ENCODE measurements at regions not wholly inside any gene's neighbourhood (a gene's known extent, or its start where the extent isn't known, plus 50 kb on each side); places are given as distances from the start of the nearest gene placed in this dataset.

GRCh38 chr15:62785881-62786828 lies 256.4 kb upstream of the TPM1 start:
- DNase-seq: no peak
- in situ Hi-C loops (cut with MboI; ENCODE audit: low pct_unique_long_range_greater_than_20kb, low sequenced_read_pairs): no loop called here

- no peak for DNase-seq
- in situ Hi-C loops (cut with MboI; ENCODE audit: low pct_unique_long_range_greater_than_20kb, low sequenced_read_pairs): no loop called here
Observed at GRCh38 chr15:62787401-62787800, 255.1 kb upstream of the TPM1 start.

GRCh38 chr15:62788224-62788623 lies 254.3 kb upstream of the TPM1 start:
- no peak for DNase-seq
- in situ Hi-C loops (cut with MboI; ENCODE audit: low pct_unique_long_range_greater_than_20kb, low sequenced_read_pairs): no loop called here

GRCh38 chr15:62790546-62790945 lies 252.0 kb upstream of the TPM1 start:
- no peak for DNase-seq
- in situ Hi-C loops (cut with MboI; ENCODE audit: low pct_unique_long_range_greater_than_20kb, low sequenced_read_pairs): no loop called here

GRCh38 chr15:62791694-62792093 lies 250.9 kb upstream of the TPM1 start:
- in situ Hi-C loops (cut with MboI; ENCODE audit: low pct_unique_long_range_greater_than_20kb, low sequenced_read_pairs): no loop called here
- DNase-seq: no peak

- in situ Hi-C loops (cut with MboI; ENCODE audit: low pct_unique_long_range_greater_than_20kb, low sequenced_read_pairs): no loop called here
Observed at GRCh38 chr15:62792986-62793751, 249.4 kb upstream of the TPM1 start.

GRCh38 chr15:62793752-62794144 lies 248.8 kb upstream of the TPM1 start:
- in situ Hi-C loops (cut with MboI; ENCODE audit: low pct_unique_long_range_greater_than_20kb, low sequenced_read_pairs): no loop called here
- no peak for DNase-seq

More at GRCh38 chr15:62792986-62793751, 249.4 kb upstream of the TPM1 start:
- no peak for DNase-seq

GRCh38 chr15:62795171-62795570 lies 247.4 kb upstream of the TPM1 start:
- DNase-seq: no peak
- in situ Hi-C loops (cut with MboI; ENCODE audit: low pct_unique_long_range_greater_than_20kb, low sequenced_read_pairs): no loop called here

- in situ Hi-C loops (cut with MboI; ENCODE audit: low pct_unique_long_range_greater_than_20kb, low sequenced_read_pairs): no loop called here
- no peak for DNase-seq
Observed at GRCh38 chr15:62795700-62796695, 246.5 kb upstream of the TPM1 start.

GRCh38 chr15:62797171-62797570 lies 245.4 kb upstream of the TPM1 start:
- no peak for DNase-seq
- in situ Hi-C loops (cut with MboI; ENCODE audit: low pct_unique_long_range_greater_than_20kb, low sequenced_read_pairs): no loop called here

GRCh38 chr15:62798536-62798935 lies 244.0 kb upstream of the TPM1 start:
- DNase-seq: no peak
- in situ Hi-C loops (cut with MboI; ENCODE audit: low pct_unique_long_range_greater_than_20kb, low sequenced_read_pairs): no loop called here

GRCh38 chr15:62799037-62799436 lies 243.5 kb upstream of the TPM1 start:
- no peak for DNase-seq
- in situ Hi-C loops (cut with MboI; ENCODE audit: low pct_unique_long_range_greater_than_20kb, low sequenced_read_pairs): no loop called here

GRCh38 chr15:62799919-62800318 lies 242.6 kb upstream of the TPM1 start:
- in situ Hi-C loops (cut with MboI; ENCODE audit: low pct_unique_long_range_greater_than_20kb, low sequenced_read_pairs): no loop called here
- DNase-seq: no peak

GRCh38 chr15:62802612-62803011 lies 239.9 kb upstream of the TPM1 start:
- no peak for DNase-seq
- in situ Hi-C loops (cut with MboI; ENCODE audit: low pct_unique_long_range_greater_than_20kb, low sequenced_read_pairs): no loop called here

- in situ Hi-C loops (cut with MboI; ENCODE audit: low pct_unique_long_range_greater_than_20kb, low sequenced_read_pairs): no loop called here
- DNase-seq: no peak
Observed at GRCh38 chr15:62803856-62804400, 238.6 kb upstream of the TPM1 start.

GRCh38 chr15:62805502-62805901 lies 237.0 kb upstream of the TPM1 start:
- no peak for DNase-seq
- in situ Hi-C loops (cut with MboI; ENCODE audit: low pct_unique_long_range_greater_than_20kb, low sequenced_read_pairs): no loop called here

GRCh38 chr15:62807539-62808130 lies 234.9 kb upstream of the TPM1 start:
- in situ Hi-C loops (cut with MboI; ENCODE audit: low pct_unique_long_range_greater_than_20kb, low sequenced_read_pairs): no loop called here

GRCh38 chr15:62809115-62809967 lies 233.2 kb upstream of the TPM1 start:
- in situ Hi-C loops (cut with MboI; ENCODE audit: low pct_unique_long_range_greater_than_20kb, low sequenced_read_pairs): no loop called here
- DNase-seq: no peak

More at GRCh38 chr15:62807539-62808130, 234.9 kb upstream of the TPM1 start:
- DNase-seq: no peak

Measured in KBM-7 (cell line).